ENCODE measurements at regions not wholly inside any gene's neighbourhood (a gene's known extent, or its start where the extent isn't known, plus 50 kb on each side); places are given as distances from the start of the nearest gene placed in this dataset.

DNA sequence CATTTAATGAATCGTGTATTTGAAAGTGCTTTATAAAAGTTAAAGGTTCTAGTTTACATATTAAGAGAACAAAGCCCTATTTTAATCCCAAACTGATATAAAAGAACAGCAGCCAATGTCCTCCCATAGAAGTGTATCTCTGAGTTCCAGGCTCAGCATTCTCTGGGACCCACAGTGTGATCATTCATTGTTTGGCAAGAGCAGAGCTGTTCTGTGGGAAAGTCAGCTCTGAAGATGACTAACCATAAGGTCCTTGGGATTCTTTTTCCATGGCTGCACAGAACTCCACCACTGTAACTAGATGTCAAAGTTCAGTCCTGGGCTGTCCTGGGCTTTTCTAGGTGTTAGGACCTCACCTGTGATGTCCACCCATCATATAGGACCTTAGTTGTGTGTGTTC is 157.0 kb upstream of the TLL1 start:
- Histone ChIP-seq H3K36me3 (no peaks in the 10 kb centered on the region), H3K27me3 (no peaks in the 10 kb centered on the region), H3K4me1 (no peaks in the 10 kb centered on the region), H3K27ac (no peak overlapping the region), H3K4me3 (no peak overlapping the region), H3K9me3 (no peaks in the 10 kb centered on the region)
- no peak for DNase-seq
- in situ Hi-C loops (cut with MboI; ENCODE audit: low pct_ligation_motif_present in 1 of 4, low pct_unique_long_range_greater_than_20kb in 1 of 4, low sequenced_read_pairs in 3 of 4), result no loop called here
- 75 to 84% methylated on average over 1 of the region's 1 CpG for WGBS, 2 donors (ENCODE audit: low coverage in 1 of 2)
- intact Hi-C loops (cut with DNase I; ENCODE audit: low total_unique reads), result no loop called here
- TF ChIP-seq POLR2AphosphoS5 (IDR thresholded peaks at IDR 0.05), result no peak
- TF ChIP-seq, protein P1, sequence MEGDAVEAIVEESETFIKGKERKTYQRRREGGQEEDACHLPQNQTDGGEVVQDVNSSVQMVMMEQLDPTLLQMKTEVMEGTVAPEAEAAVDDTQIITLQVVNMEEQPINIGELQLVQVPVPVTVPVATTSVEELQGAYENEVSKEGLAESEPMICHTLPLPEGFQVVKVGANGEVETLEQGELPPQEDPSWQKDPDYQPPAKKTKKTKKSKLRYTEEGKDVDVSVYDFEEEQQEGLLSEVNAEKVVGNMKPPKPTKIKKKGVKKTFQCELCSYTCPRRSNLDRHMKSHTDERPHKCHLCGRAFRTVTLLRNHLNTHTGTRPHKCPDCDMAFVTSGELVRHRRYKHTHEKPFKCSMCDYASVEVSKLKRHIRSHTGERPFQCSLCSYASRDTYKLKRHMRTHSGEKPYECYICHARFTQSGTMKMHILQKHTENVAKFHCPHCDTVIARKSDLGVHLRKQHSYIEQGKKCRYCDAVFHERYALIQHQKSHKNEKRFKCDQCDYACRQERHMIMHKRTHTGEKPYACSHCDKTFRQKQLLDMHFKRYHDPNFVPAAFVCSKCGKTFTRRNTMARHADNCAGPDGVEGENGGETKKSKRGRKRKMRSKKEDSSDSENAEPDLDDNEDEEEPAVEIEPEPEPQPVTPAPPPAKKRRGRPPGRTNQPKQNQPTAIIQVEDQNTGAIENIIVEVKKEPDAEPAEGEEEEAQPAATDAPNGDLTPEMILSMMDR (IDR thresholded peaks at IDR 0.05), result no peak
- TF ChIP-seq EP300 (IDR thresholded peaks at IDR 0.05; ENCODE audit: low read depth), result no peak
- TF ChIP-seq POLR2A (IDR thresholded peaks at IDR 0.05), result no peak

DNA sequence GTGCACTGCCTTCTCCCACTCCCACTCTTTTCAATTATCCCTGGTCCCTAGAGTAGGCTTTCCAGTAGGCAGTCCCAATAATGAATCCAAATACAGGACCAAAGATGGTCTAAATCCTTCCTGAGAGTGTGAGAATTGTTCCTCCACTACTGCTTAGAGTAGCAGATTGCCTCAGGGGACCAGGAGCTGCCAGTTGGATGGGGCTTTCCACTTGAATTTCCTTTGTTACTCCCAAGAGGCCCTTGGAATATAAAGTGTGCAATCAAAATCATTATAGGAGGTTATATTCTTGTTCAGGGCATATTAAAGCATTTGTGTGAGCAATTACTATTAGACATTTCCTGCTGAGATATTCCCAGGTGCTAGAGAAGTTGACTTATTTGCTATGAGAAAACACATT is 156.6 kb upstream of the TLL1 start:
- DNase-seq, result no peak
- Histone ChIP-seq H3K4me3 (no peak overlapping the region), H3K36me3 (no peaks in the 10 kb centered on the region), H3K4me1 (no peaks in the 10 kb centered on the region), H3K27ac (no peak overlapping the region), H3K27me3 (no peaks in the 10 kb centered on the region), H3K9me3 (no peaks in the 10 kb centered on the region)
- TF ChIP-seq, protein P1 (IDR thresholded peaks at IDR 0.05), result no peak
- TF ChIP-seq POLR2AphosphoS5 (IDR thresholded peaks at IDR 0.05), result no peak
- intact Hi-C loops (cut with DNase I; ENCODE audit: low total_unique reads) (no loop called here), in situ Hi-C loops (cut with MboI; ENCODE audit: low pct_ligation_motif_present in 1 of 4, low pct_unique_long_range_greater_than_20kb in 1 of 4, low sequenced_read_pairs in 3 of 4) (no loop called here)

DNA sequence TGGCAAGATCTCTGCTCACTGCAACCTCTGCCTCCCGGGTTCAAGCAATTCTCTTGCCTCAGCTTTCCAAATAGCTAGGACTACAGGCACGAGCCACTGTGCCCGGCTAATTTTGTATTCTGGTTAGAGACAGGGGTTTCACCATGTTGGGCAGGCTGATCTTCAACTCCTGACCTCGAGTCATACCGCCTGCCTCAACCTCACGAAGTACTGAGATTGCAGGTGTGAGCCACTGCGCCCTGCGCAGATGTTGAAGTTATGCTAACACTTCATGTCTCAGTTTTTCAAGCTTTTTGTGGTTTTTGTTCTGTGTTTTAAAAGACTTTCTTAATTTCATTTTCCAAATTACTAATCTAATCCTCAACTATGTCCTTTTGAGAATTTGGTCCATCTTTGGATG is 154.4 kb upstream of the TLL1 start:
- TF ChIP-seq, protein P1 (IDR thresholded peaks at IDR 0.05), result no peak
- TF ChIP-seq POLR2A (IDR thresholded peaks at IDR 0.05), result no peak
- H3K9me3 ChIP-seq, result no peaks in the 10 kb centered on the region
- 75 to 85% methylated on average over 6 to 8 of the region's 8 CpGs for WGBS, 2 donors (ENCODE audit: low coverage in 1 of 2)
- no peaks in the 10 kb centered on the region for H3K4me1 ChIP-seq
- no peak for DNase-seq
- in situ Hi-C loops (cut with MboI; ENCODE audit: low pct_ligation_motif_present in 1 of 4, low pct_unique_long_range_greater_than_20kb in 1 of 4, low sequenced_read_pairs in 3 of 4) (no loop called here), intact Hi-C loops (cut with DNase I; ENCODE audit: low total_unique reads) (no loop called here)
- no peak overlapping the region for H3K4me3 ChIP-seq
- no peaks in the 10 kb centered on the region for H3K27me3 ChIP-seq
- no peaks in the 10 kb centered on the region for H3K36me3 ChIP-seq
- no peak overlapping the region for H3K27ac ChIP-seq

DNA sequence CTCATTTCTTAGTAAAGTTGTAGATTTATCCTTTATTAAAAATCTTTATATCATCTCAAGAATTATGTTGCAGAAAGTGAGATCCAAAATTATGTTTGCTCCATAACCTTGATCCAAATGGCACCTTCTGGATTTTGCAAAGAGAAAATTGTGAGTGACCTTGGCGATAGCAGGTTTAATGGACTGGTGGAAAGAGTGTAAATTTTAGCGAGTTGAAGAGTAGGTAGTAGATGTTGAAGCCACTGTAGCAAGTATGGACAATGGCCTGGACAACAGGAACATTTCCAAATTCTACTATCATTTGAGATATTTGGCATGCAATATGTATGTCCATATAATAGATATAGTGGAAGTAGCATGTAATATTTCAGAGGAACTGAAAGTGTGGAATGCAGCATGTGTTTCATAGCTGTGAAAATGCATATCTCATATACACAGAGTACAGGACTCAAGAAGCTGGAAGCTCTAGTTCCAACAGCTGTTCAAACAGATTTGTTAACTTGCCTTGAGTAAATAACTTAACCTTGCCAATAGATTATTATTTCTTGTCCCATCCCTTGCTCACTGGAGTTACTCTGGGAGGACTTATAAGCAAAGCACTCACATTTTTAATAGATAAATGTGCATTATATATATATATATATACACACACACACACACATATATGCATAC is 152.5 kb upstream of the TLL1 start:
- 72 to 88% methylated on average over 2 of the region's 2 CpGs for WGBS, 2 donors (ENCODE audit: low coverage in 1 of 2)
- H3K27me3 ChIP-seq, result no peaks in the 10 kb centered on the region
- no peak overlapping the region for H3K27ac ChIP-seq
- H3K4me1 ChIP-seq, result no peaks in the 10 kb centered on the region
- H3K9me3 ChIP-seq, result no peaks in the 10 kb centered on the region
- no peak for DNase-seq
- intact Hi-C loops (cut with DNase I; ENCODE audit: low total_unique reads), result no loop called here
- TF ChIP-seq, protein P1 (IDR thresholded peaks at IDR 0.05), result no peak
- TF ChIP-seq POLR2A (IDR thresholded peaks at IDR 0.05) (no peak), POLR2AphosphoS5 (IDR thresholded peaks at IDR 0.05) (no peak), EP300 (IDR thresholded peaks at IDR 0.05; ENCODE audit: low read depth) (no peak)
- in situ Hi-C loops (cut with MboI; ENCODE audit: low pct_ligation_motif_present in 1 of 4, low pct_unique_long_range_greater_than_20kb in 1 of 4, low sequenced_read_pairs in 3 of 4), result no loop called here
- no peaks in the 10 kb centered on the region for H3K36me3 ChIP-seq
- no peak overlapping the region for H3K4me3 ChIP-seq

Data from transverse colon (tissue), 4 donors.